GM21786 (cell line): ENCODE measurements at regions not wholly inside any gene's neighbourhood (a gene's known extent, or its start where the extent isn't known, plus 50 kb on each side); places are given as distances from the start of the nearest gene placed in this dataset.

Source experiments
- ATAC-seq: cut with Tn5 transposase; IDR thresholded peaks from one replicate; pipeline ENCODE4 v1.9.1; 2021; ENCODE audit not compliant: unreplicated experiment

DNA sequence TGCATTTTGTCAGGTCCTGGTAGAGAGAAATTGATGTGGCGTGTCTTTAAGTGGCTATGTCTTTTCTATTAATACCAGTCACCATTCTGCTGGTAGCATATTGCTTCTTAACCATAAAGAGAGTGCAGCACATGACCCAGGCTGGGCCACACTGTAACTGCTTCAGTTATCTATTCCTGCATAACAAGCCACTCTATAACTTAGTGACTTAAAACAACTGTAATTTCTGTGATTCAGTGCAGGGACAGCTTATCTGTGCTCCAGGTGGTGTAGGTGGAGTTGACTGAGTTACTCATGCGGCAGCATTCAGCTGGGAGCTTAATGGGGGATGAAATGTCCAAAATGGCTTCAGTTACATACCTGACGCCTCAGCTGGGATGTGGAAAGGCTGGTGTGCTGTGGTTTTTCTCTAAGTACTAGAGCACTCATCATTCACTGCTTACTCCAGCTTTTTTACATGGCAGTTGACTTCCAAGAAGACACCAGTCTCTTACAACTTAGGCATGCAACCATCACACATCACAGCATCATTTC, 742.4 kb downstream of the SATB2 start:
- no peak for ATAC-seq

DNA sequence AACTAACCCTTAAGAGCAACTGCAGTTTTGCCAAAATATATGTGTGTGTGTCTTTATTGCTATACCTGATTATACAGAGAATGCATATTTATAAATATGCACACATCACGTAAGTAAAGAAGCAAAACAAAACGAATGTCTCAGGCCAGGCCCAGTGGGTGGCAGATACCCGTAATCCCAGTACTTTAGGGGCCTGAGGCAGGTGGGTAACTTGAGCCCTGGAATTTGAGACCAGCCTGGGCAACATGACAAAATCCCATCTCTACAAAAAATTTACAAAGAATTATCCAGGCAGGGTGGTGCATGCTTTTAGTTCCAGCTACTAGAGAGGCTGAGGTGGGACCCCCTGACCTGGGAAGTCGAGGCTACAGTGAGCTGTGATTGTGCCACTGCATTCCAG, 745.3 kb downstream of the SATB2 start:
- no peak for ATAC-seq

DNA sequence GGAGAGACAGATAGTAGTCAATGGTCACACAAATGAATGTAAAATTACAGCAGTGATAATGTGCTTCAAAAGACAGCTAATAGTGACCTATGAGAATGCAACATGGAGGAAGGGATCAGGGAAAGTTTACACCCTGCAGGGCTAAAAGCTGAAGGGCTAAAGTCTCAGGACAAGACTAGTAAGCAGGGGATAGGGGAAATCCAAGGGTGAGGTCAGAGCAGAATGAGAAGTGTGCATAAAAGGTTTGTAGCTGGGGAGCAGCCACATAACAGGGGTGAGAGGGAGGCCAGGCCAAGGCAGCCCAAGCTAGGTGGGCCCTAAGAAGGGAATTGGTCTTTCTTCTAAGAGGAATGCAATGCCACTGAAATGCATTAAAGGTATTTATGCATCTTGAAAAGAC, 746.3 kb downstream of the SATB2 start:
- ATAC-seq: no peak

DNA sequence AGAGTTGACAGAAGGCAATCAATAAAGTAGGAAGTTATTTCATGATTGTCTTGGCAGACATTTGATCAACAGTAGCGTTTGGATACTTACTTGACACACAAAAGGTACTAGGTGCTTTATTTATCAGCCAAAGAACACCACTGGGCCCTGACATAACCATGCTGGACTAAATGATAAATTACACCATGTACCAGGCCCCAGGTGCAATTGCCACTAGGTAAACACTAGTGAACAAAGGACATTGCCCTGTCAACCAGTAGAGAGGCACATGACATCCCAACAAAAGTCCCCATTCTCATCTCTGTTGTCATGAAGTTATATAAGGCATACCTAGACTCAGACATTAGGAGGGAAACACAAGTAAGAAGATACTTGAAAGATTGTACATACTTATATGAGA, 747.2 kb downstream of the SATB2 start:
- no peak for ATAC-seq

DNA sequence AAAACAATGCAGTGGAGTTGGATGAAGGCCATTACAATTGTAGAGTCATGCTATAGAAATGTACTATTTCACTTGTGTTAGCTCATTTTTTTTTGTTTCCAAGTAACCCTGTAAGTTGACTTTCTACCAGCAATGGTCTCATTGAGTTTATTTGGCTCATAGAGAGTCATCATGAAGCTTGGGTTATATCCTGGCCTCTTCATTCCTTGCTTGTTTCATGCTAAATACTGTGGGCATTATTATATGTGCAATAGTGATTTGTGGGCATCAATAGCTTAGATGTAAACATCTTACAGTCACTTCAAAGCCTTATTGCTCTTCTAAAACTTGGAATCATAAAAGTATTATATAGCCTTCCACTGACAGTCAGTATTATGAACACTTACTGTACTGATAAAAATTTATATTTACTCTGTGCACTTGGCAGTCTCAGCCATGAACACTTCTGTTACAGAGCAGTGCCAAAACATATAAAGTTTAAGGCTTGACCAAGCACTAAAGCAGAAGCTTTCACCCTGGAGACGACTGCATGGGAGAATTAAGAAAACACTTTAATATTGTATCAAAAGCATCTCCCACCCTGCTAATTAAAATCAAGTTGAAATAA, 751.2 kb downstream of the SATB2 start:
- ATAC-seq: no peak

DNA sequence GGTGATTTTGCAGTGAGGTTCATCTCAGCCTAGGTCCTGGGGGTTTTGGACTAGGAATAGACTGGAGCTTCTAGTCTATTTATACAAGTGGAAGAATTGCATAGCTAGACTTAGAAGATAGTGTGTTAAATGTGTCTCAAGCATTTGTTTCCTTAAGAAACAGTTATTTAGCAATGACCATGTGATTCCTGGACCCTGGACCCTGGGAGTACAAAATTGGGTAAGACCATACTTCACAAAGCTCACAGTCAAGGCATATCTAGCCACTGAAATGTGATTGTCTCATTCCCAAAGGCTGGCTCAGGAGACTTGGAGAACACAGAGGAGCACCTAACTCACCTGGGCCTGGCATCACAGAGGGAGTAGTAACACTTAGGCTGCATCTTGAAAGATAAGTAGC, 754.5 kb downstream of the SATB2 start:
- ATAC-seq: no peak

DNA sequence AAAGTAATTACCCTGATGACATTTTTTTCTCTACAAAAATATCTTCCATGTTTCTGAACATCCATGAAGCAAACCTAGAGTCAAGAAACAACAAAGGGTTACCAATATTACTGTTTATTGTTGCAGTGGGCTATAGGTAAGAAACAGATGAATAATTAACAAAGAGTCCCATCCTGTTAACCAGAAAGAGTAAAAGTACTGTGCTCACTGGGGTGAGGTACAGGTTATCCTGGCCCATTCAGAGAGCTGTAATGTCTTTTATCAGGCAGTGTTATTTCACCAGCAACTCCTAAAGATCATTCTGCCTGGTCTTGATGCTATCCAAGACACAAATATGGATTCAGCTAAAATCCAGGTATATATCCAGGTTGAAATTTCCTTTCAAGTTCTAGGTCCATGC, 754.9 kb downstream of the SATB2 start:
- ATAC-seq: no peak

DNA sequence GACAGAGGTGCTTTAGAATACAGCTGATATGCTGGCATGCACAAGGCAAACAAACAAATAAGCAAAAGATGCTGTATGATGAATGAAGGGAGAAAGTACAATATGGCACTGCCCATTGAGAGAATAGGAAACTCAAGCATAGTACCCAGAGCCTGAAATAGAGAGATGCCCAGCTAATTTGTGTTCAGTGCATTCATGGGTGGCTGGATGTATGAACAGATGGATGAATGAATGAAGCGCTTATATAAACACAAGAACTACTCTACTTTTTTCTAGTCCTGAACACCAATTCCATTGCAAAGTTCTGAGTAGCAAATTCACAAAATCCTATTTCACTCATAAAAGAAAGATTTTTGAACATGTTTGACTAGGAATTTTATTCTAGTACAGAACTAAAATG, 756.3 kb downstream of the SATB2 start:
- ATAC-seq: no peak

DNA sequence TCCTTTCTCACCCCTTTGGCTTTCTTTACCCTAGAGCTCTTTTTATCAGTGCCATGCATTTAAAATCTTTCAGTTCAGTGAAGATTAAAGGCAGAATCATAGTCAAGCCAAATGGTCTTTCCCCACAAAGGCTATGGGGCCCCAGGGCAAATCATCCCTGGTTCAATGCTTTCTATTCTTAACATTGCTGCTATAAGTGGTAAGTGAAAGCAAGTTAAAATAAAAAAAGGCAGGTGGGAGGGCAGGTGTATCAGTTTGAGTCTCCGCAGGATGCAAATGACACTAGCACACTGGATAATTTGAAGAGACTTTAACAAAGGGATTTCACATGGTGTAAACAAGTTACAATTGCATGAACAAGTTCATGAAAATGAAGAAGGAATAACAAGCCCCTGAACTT, 757.4 kb downstream of the SATB2 start:
- no peak for ATAC-seq

DNA sequence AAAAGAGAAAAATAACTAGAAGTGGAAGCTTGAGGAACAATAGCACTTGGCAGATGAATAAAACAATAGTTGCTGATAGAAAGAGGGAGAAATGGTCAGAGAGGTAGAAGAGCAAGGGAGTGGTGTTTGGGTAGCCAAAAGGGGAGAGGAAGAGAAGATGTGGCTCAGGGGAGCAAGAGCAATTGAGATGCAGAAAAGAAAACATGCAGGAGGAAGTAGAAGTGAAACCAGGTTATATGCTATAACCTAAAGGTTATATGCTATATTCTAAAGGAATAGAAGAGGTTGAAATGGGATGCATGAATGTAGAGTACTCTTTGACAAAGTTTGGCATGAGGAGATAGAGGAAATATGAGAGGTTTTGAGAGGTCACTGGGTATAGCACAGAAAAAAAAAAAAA, 759.5 kb downstream of the SATB2 start:
- no peak for ATAC-seq

DNA sequence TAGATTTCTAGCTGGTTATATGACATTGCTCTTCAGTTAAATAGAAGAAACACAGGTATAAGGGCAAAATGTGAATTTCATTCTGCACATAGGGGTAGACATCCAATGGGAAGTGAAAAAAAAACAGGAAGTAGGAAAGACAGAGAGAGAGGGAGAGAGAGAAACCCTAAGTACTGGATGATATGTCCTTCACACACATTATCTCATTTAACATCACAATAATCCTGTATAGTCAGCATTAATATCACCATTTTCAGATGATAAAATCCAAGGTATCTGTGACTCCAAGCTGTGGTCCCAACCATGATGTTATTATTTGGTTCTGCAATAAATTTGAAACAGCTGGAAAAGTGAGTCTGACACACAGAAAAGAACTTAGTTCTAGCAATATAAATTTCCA, 759.9 kb downstream of the SATB2 start:
- ATAC-seq: no peak

DNA sequence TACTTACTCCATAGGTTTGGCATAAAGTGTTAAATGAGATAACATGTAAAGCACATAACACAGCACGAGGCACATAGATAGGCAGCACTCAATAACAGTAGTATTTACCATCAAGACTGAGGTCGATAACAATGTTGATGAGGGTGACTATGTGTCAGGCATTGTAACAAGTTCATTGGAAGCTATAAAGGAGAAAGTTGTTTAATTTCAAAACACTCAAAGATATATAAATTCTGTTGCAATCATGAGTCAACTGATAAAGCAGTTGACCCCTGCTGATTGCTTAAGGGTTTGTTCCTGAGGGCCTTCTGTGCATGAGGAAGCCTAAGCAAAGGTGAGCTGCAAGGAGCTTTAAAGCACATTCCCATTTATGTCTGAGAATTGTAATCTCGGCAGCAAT, 760.5 kb downstream of the SATB2 start:
- no peak for ATAC-seq

DNA sequence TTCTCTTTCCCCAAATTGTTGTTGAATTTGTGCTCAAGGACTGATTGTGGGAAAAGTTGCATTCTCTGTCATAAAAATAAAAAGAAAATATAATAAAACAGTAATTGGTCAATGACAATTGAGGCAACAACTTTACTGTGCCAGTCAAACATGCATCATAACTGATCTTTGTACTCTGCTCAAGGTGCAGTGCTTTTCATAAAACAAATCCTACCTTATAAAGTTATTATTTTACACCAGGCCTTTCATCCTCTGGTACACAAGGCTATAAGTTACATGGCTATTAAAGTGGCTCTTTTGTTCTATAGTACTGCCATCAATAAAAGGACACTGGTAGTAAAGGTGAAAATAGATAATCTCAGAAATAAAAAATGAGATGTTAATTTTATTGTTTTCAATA, 761.9 kb downstream of the SATB2 start:
- no peak for ATAC-seq

DNA sequence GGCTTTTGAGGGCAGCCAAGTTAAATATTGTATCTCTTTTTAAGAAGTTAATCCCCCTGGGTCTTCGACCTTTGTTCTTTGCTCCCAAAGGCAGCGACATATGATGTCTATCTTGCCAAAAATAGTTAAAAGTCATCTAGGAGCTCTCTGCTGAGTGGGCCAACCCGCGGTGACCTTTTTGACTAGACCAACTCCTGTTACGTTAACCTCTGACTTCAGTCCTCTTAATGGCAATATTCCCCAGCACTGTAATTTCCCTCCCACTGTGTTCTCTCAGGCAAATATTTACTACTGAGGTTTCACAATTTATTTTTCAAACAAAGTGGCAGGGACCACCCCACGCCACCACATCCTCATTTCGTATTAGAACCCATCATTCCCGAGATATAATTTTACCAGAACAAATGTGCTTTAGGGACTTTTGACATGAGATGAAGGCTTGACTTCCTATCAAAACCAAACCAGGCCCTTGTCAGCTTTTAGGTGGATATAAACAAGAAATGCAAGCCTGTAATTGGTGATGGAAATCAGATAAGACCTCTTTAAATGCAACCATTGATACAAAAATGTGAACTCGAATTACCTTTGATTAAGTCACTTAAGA, 764.7 kb downstream of the SATB2 start:
- ATAC-seq: no peak

DNA sequence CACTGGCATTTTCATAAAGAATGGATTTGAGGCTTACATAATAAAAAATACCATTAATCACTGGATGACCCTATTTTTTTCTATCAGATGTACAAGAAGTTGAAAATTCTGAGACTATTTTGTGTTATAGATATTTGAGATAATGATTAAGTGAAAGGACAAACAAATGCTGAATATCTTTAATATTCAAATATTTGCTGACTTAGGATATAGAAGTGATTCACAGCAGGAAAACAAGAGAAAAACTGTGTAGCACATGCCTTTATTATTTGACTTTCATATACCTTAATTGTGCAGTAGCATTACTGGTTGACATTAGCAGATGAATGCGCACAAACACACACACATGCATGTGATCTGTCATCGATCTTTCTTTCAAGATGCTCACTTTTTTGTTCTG, 766.5 kb downstream of the SATB2 start:
- no peak for ATAC-seq

DNA sequence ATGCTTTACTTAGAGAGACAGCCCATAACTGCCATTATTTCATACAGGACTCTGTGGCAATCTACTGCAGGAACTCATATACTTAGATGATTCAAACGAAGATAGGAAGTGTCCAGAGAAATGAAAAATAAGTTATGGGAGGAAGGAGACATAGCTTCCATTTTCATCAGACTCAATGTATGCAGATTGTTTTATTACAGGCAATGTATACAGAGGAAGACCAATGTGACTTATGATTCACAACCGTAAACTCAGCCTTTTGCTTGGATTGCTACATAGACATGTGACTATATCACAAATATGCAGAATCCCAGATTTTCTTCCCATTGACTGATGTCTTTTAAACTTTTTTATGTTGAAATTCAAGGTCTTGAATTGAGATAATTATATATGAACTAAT, 793.4 kb downstream of the SATB2 start:
- no peak for ATAC-seq

DNA sequence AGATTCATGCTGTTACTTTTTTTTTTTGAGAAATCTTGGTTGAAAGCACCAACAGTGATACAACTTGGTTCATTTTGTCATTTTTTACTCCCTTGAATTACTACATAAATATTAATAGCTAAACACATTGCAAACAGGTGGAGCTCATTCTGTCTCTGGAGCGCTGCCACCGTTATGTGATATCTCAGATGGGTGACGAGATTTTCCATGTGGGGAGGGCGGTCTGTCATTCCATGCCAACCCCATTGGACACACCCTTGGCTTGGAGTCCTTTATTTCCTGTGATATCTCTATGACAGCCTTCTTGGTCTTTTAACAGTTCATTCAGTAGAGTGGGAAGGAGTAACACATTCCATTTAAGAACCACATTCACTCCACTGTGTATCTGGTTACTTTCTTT, 794.8 kb downstream of the SATB2 start:
- no peak for ATAC-seq

DNA sequence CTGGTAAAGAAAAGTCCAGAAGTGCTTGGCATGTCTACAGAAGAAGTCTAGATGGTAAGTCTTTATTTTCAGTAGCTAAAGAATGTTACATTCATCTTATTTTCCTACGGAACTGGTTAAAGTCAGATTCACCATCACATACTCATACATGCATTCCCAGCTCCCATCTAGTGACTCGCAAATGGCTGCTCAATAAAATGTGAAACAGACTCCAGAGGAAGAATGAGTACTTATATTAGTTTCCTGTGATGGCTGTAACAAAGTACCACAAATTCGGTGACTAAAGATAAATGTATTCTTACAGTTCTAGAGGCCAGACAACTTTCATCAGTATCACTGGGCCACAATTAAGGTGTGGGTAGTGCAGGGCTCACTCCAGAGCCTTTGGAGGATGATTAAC, 797.2 kb downstream of the SATB2 start:
- no peak for ATAC-seq

DNA sequence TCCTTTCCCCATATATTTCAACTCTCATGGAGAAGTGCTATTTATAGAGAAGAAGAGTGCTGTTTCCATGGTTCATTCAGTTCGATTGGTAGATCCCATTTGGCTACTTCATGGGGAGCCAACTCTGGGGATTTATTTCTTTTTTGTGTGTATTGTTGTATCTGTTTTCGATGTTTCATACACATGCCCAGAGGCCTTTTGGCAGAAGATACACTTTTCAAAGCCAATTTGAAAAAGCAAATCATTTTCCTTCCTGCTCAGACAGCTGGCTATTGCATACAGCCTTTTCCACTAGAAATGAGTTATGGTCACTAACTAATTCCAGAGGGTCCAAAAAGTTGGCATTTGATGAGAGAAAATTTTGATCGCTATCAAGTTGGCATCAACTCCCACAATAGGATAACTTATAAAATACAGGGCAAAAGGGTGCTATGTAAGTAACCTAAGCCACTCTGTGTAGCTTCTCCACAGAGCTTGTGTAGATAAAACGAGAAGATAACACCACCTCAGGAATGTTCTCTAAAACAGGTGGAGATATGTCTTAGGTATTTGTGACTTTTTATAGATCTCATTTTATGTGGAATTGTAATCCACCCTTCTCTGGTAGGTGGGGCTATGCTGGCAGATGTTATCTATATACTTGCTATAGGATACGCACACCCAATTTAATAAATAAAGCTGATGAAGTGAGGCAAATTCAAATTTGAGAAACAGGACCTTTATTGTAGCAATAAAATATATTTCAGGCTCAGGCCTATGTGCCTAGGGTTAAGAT, 798.5 kb downstream of the SATB2 start:
- ATAC-seq: no peak

DNA sequence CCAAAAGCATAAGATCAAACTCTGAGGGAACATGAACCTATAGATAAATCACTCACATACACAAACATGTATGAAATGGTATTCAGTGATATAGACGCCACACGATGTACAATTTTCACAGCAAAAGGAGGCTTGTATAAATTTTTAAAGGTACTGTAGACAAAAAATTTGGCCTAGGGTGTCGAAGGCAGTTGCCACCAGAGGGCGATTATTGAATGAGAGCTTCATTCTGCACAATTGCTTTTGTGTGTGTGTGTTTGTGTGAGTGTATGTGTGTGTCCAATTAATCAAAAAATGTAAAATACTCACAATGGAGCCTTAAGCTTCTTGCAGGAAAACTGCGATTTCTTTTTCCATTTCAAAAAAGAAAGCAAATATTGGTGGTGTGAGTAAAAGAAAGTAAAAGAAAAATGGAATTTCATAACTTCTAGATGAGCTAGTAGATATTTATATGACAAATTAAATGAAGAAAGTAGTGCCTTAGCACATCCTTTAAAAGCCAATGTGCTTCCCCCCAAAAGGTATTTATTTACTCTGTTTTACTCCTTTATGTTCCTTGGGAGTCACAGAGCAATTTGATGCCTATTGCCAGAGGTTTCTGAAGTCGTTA, 800.1 kb downstream of the SATB2 start:
- ATAC-seq: no peak

DNA sequence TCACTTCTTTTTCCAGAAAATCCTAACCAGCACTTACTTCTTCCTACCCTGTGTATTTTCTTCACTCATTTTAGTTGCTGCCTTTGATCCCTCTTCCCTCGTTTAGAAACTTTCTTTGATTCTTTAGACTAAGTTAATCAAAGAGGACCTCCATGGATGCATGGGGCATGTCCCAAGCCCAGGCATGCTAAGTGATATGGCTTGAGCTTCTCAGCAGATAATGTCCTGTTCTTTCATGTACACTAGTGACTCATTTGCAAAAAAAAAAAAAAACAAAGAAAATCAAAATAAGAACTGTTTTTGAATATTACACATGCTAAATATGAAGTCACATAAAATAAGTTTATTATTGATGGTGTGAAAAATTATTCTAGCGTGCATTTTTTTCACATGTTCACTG, 800.9 kb downstream of the SATB2 start:
- ATAC-seq: no peak

DNA sequence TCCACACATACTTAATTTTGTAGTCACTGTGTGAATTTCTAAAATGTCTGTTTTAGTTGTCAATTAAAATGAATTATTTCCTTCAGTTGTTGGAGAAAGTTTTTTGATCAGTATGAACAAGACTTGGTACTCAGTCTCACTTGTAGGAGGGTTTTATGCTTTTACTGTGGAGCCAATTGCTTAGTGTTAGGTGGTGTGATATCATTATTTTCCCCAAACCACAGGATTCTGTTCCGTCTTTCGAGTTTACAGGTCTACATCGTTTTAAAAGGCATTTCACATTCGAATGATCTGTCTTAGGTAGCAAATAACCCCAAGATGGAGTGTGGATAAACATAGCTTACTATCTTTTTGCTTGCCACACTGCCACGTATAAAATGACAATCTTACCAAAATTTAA, 803.1 kb downstream of the SATB2 start:
- ATAC-seq: no peak
